ENCODE measurements at regions not wholly inside any gene's neighbourhood (a gene's known extent, or its start where the extent isn't known, plus 50 kb on each side); places are given as distances from the start of the nearest gene placed in this dataset.

- no peaks in the 10 kb centered on the region for H3K27me3 ChIP-seq (ENCODE audit: control insufficient read depth in 1 of 2, insufficient read depth in 1 of 2, low read length in 2 of 2)
- no peak overlapping the region for H3K18ac ChIP-seq (ENCODE audit: low read depth in 1 of 2, low read length in 2 of 2)
- H4K8ac ChIP-seq (ENCODE audit: low read length), result no peak overlapping the region
- no peaks in the 10 kb centered on the region for H3K9me3 ChIP-seq (ENCODE audit: control insufficient read depth, low read length)
- H2BK15ac ChIP-seq (ENCODE audit: low read depth, poor library complexity, severe bottlenecking), result no peak overlapping the region
- no peak overlapping the region for H3K27ac ChIP-seq (ENCODE audit: low read length, poor library complexity, severe bottlenecking)
- H3K4me2 ChIP-seq (ENCODE audit: low read length, poor library complexity, severe bottlenecking), result no peak overlapping the region
- DNase-seq, result no peak
- H4K91ac ChIP-seq (ENCODE audit: low read length), result no peak overlapping the region
- H3K23ac ChIP-seq (ENCODE audit: low read length in 2 of 2), result no peak overlapping the region
- H3K4ac ChIP-seq (ENCODE audit: low read depth in 1 of 2, low read length in 2 of 2), result no peak overlapping the region
- no peak overlapping the region for H2BK12ac ChIP-seq (ENCODE audit: low read length in 2 of 2)
- H2BK120ac ChIP-seq (ENCODE audit: low read depth, low read length), result no peak overlapping the region
- no peak overlapping the region for H2BK5ac ChIP-seq (ENCODE audit: low read depth, low read length, poor library complexity, severe bottlenecking)
- H3K36me3 ChIP-seq (ENCODE audit: control insufficient read depth in 1 of 2, insufficient read depth in 2 of 2, low read depth in 1 of 2, low read length in 2 of 2), result no peaks in the 10 kb centered on the region
- H2AK5ac ChIP-seq (ENCODE audit: low read length, severe bottlenecking), result no peak overlapping the region
- no peak overlapping the region for H2AFZ ChIP-seq (ENCODE audit: low read depth, low read length)
- no peak overlapping the region for H3K4me3 ChIP-seq (ENCODE audit: insufficient read depth in 1 of 2, low read depth in 1 of 2, low read length in 2 of 2)
- 91% methylated on average over 10 of the region's 12 CpGs for WGBS
- H3K79me1 ChIP-seq (replicated peaks; ENCODE audit: low read length, poor library complexity, severe bottlenecking), result peaks cover 2% of the 10 kb centered on the region
- H3K9ac ChIP-seq (ENCODE audit: low read length), result no peak overlapping the region
- H3K14ac ChIP-seq (ENCODE audit: low read length in 2 of 2), result no peak overlapping the region
- H3K4me1 ChIP-seq (ENCODE audit: control insufficient read depth, insufficient read depth, low read depth, low read length), result peaks cover 2% of the 10 kb centered on the region
Observed at GRCh38 chr14:61638595-61639387, 56.5 kb upstream of the HIF1A start.

DNA sequence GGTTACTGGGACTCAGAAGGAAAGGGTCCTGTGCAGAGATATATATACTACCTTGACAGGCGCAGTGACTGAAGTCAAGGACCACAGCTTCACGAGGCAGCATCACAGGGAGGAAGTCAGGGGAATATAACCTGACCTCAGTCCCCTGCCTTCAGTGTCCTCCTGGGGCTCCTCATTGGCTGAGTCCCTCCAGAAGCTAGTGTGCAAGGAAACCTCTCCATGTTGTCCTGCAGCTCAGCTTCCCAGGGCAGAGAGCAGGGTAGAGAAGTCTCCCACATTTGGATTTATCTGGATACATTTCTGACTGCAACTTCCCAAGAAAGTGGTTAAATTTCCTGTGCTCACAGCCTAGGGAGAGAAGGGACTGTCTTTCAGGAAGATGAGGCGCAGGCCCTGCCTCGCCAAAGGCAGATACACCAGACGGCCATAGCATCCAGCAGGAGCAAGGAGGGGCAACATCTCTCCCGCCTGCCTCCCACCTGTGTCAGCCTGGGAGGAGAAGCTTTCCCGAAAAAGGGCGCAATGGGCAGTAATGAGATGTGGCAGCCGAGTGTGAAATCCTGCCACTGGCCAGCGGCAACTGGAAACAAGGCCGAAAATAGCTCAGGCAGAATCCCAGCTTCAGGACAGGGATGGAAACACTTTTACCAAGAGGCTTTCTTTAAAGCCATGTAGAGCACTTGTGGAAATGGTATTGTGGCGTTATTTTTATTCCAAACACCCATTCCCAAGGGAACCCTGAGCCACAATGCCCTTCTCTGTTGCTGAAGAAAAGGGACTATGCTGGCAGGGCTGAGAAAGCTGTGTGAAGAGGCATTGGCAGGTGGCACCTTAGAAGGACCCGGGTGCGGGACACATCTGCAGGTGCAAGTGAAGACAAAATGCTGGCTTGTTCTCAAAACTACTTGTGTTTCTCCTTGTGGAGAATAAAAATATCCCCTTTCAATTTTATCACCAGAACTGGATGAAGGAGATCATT is 54.9 kb upstream of the HIF1A start:
- 94% methylated on average over 13 of the region's 14 CpGs for WGBS

GRCh38 chr14:61641914-61642613 is 53.2 kb upstream of the HIF1A start:
- Histone ChIP-seq H2AFZ (ENCODE audit: low read depth, low read length) (no peak overlapping the region), H3K79me1 (replicated peaks; ENCODE audit: low read length, poor library complexity, severe bottlenecking) (peaks cover 2% of the 10 kb centered on the region), H2BK12ac (ENCODE audit: low read length in 2 of 2) (peak overlapping the region in 1 of 2 experiments; percentile 45), H2BK15ac (ENCODE audit: low read depth, poor library complexity, severe bottlenecking) (no peak overlapping the region), H2BK120ac (ENCODE audit: low read depth, low read length) (no peak overlapping the region), H3K4me2 (ENCODE audit: low read length, poor library complexity, severe bottlenecking) (no peak overlapping the region), H3K9ac (ENCODE audit: low read length) (no peak overlapping the region), H3K18ac (ENCODE audit: low read depth in 1 of 2, low read length in 2 of 2) (peak overlapping the region in 1 of 2 experiments; percentile 22), H4K91ac (ENCODE audit: low read length) (no peak overlapping the region), H3K23ac (ENCODE audit: low read length in 2 of 2) (peak overlapping the region in 1 of 2 experiments; percentile 57), H3K27me3 (ENCODE audit: control insufficient read depth in 1 of 2, insufficient read depth in 1 of 2, low read length in 2 of 2) (no peaks in the 10 kb centered on the region), H4K8ac (ENCODE audit: low read length) (no peak overlapping the region), H3K4ac (ENCODE audit: low read depth in 1 of 2, low read length in 2 of 2) (no peak overlapping the region), H2BK5ac (ENCODE audit: low read depth, low read length, poor library complexity, severe bottlenecking) (no peak overlapping the region), H3K27ac (ENCODE audit: low read length, poor library complexity, severe bottlenecking) (no peak overlapping the region), H3K4me1 (ENCODE audit: control insufficient read depth, insufficient read depth, low read depth, low read length) (peaks cover 2% of the 10 kb centered on the region), H3K36me3 (ENCODE audit: control insufficient read depth in 1 of 2, insufficient read depth in 2 of 2, low read depth in 1 of 2, low read length in 2 of 2) (no peaks in the 10 kb centered on the region), H3K4me3 (ENCODE audit: insufficient read depth in 1 of 2, low read depth in 1 of 2, low read length in 2 of 2) (no peak overlapping the region), H3K9me3 (ENCODE audit: control insufficient read depth, low read length) (no peaks in the 10 kb centered on the region), H2AK5ac (ENCODE audit: low read length, severe bottlenecking) (no peak overlapping the region), H3K14ac (ENCODE audit: low read length in 2 of 2) (peak overlapping the region in 1 of 2 experiments; percentile 68)
- WGBS, result 73% methylated on average over 6 of the region's 6 CpGs
- DNase-seq, result no peak

More for the DNA sequence above, 54.9 kb upstream of the HIF1A start:
- Histone ChIP-seq H4K91ac (ENCODE audit: low read length) (peak overlapping the region; percentile 56), H3K4me1 (ENCODE audit: control insufficient read depth, insufficient read depth, low read depth, low read length) (peaks cover 2% of the 10 kb centered on the region), H3K27ac (ENCODE audit: low read length, poor library complexity, severe bottlenecking) (no peak overlapping the region), H2BK12ac (ENCODE audit: low read length in 2 of 2) (no peak overlapping the region), H2AFZ (ENCODE audit: low read depth, low read length) (no peak overlapping the region), H3K4me3 (ENCODE audit: insufficient read depth in 1 of 2, low read depth in 1 of 2, low read length in 2 of 2) (no peak overlapping the region), H3K14ac (ENCODE audit: low read length in 2 of 2) (no peak overlapping the region), H3K4ac (ENCODE audit: low read depth in 1 of 2, low read length in 2 of 2) (no peak overlapping the region), H3K79me1 (replicated peaks; ENCODE audit: low read length, poor library complexity, severe bottlenecking) (peaks cover 2% of the 10 kb centered on the region), H3K36me3 (ENCODE audit: control insufficient read depth in 1 of 2, insufficient read depth in 2 of 2, low read depth in 1 of 2, low read length in 2 of 2) (no peaks in the 10 kb centered on the region), H2AK5ac (ENCODE audit: low read length, severe bottlenecking) (no peak overlapping the region), H3K23ac (ENCODE audit: low read length in 2 of 2) (peak overlapping the region in 1 of 2 experiments; percentile 10), H4K8ac (ENCODE audit: low read length) (no peak overlapping the region), H3K18ac (ENCODE audit: low read depth in 1 of 2, low read length in 2 of 2) (no peak overlapping the region), H2BK120ac (ENCODE audit: low read depth, low read length) (no peak overlapping the region), H2BK15ac (ENCODE audit: low read depth, poor library complexity, severe bottlenecking) (no peak overlapping the region), H2BK5ac (ENCODE audit: low read depth, low read length, poor library complexity, severe bottlenecking) (no peak overlapping the region), H3K9me3 (ENCODE audit: control insufficient read depth, low read length) (no peaks in the 10 kb centered on the region), H3K9ac (ENCODE audit: low read length) (no peak overlapping the region), H3K27me3 (ENCODE audit: control insufficient read depth in 1 of 2, insufficient read depth in 1 of 2, low read length in 2 of 2) (no peaks in the 10 kb centered on the region), H3K4me2 (ENCODE audit: low read length, poor library complexity, severe bottlenecking) (no peak overlapping the region)
- DNase-seq, result no peak
